Activated CD8-positive, alpha-beta T cell treated with anti-CD3 and anti-CD28 coated beads, Interleukin-2, amount 10 ng/mL, durations not matched to agents 7 days and 5 days (primary cell): ENCODE measurements at regions not wholly inside any gene's neighbourhood (a gene's known extent, or its start where the extent isn't known, plus 50 kb on each side); places are given as distances from the start of the nearest gene placed in this dataset.
A peak's percentile ranks its signal among the peaks of the same experiment; 100 is the strongest.

Source experiments
- ATAC-seq: fragments of 150-1000 bp; cut with Tn5 transposase; one replicate; pipeline ENCODE4 v1.10.0; 2021; ENCODE audit warnings: moderate library complexity
- CTCF ChIA-PET: fragments of 350-600 bp; sonication (Branson Sonifier 250); formaldehyde crosslinking; loops from one replicate; lab custom pipeline; 2021; ENCODE audit warnings: antibody characterized with exemption; lab: Charles Lee
- POLR2A ChIA-PET: fragments of 350-600 bp; sonication (Branson Sonifier 250); formaldehyde crosslinking; loops from one replicate; lab custom pipeline; 2021; ENCODE audit warnings: antibody characterized with exemption; lab: Charles Lee
- DNase-seq: peaks from one replicate; pipeline ENCODE4 v3.0.0-alpha.2; 2020
- H3K27ac Mint-ChIP-seq: one replicate; pipeline ENCODE4 v1.8.0; 2021; ENCODE audit warnings: mild to moderate bottlenecking, mixed read lengths
- H3K27me3 Mint-ChIP-seq: one replicate; pipeline ENCODE4 v1.8.0; 2021; ENCODE audit warnings: low read depth, mixed read lengths
- H3K36me3 Mint-ChIP-seq: one replicate; pipeline ENCODE4 v1.8.0; 2021; ENCODE audit warnings: low read depth, mixed read lengths
- H3K4me1 Mint-ChIP-seq: one replicate; pipeline ENCODE4 v1.8.0; 2021; ENCODE audit warnings: low read depth, mixed read lengths
- H3K4me3 Mint-ChIP-seq: one replicate; pipeline ENCODE4 v1.8.0; 2021; ENCODE audit warnings: mild to moderate bottlenecking, mixed read lengths
- H3K9me3 Mint-ChIP-seq: one replicate; pipeline ENCODE4 v1.8.0; 2022; ENCODE audit warnings: mixed read lengths; ENCODE audit not compliant: insufficient read depth

- Mint-ChIP-seq H3K4me3 (no peak overlapping the region), H3K36me3 (no peaks in the 10 kb centered on the region), H3K9me3 (no peaks in the 10 kb centered on the region), H3K4me1 (no peaks in the 10 kb centered on the region), H3K27ac (no peak overlapping the region), H3K27me3 (no peaks in the 10 kb centered on the region)
- ChIA-PET CTCF (no interaction called here), POLR2A (no interaction called here)
- DNase-seq (no peak), ATAC-seq (no peak)
Measured at GRCh38 chr11:45551191-45551713, 114.2 kb downstream of the CHST1 start.

GRCh38 chr11:45549257-45549656, 116.2 kb downstream of the CHST1 start:
- POLR2A ChIA-PET = no interaction called here
- no peak for DNase-seq
- Mint-ChIP-seq H3K4me3 (no peak overlapping the region), H3K4me1 (no peaks in the 10 kb centered on the region), H3K9me3 (no peaks in the 10 kb centered on the region), H3K36me3 (no peaks in the 10 kb centered on the region), H3K27ac (no peak overlapping the region), H3K27me3 (no peaks in the 10 kb centered on the region)
- CTCF ChIA-PET = no interaction called here
- ATAC-seq = no peak

DNA sequence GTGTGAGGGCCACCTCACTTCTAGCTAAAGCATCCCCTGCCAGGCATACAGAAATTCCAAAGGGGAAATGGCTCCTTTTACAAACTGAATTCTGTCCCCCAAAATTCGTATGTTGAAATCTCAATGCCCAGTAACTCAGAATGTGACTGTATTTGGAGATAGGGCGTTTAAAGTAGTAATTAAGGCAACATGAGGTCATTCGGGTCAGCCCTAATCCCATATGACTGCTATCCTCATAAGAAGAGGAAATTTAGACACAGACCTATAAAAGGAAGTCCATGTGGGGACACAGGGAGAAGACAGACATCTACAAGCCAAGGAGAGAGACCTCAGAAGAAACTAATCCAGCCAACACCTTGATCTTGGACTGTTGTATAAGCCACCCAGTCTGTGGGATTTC, 119.1 kb downstream of the CHST1 start:
- CTCF ChIA-PET = no interaction called here

DNA sequence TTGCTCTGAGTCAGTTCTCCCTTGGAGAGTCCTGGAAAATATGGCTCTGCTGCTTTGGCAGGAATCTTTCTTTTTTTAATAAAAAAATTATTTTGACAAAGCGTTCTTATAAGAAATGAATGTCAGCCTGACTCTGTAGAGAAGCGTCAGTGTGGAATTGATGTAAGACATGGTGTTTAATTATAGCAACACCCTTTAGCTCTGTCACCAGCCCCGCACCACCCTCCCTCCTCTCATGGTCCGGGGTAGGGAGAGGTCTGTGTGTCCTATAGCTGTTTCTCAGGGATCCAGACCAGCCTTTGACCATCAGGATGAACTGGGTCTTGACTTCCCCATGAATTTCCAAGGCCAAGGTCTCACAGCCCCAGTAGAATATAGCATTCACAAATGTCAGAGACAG, 120.6 kb downstream of the CHST1 start:
- H3K9me3 Mint-ChIP-seq = no peaks in the 10 kb centered on the region
- H3K4me1 Mint-ChIP-seq = no peaks in the 10 kb centered on the region
- ChIA-PET CTCF (interaction anchor here (1.6 kb wide), 1 partner anchor 227 kb away, joined by 4 read pairs; no protein-coding TSS in a partner anchor), POLR2A (no interaction called here)
- H3K27me3 Mint-ChIP-seq = no peaks in the 10 kb centered on the region
- ATAC-seq = no peak
- DNase-seq = no peak
- no peaks in the 10 kb centered on the region for H3K36me3 Mint-ChIP-seq
- no peak overlapping the region for H3K27ac Mint-ChIP-seq
- no peak overlapping the region for H3K4me3 Mint-ChIP-seq

More for the DNA sequence above, 119.1 kb downstream of the CHST1 start:
- Mint-ChIP-seq H3K27ac (no peak overlapping the region), H3K4me1 (no peaks in the 10 kb centered on the region), H3K36me3 (no peaks in the 10 kb centered on the region), H3K27me3 (no peaks in the 10 kb centered on the region), H3K4me3 (no peak overlapping the region), H3K9me3 (no peaks in the 10 kb centered on the region)
- ATAC-seq (no peak), DNase-seq (no peak)
- POLR2A ChIA-PET = no interaction called here

- Mint-ChIP-seq H3K27ac (no peak overlapping the region), H3K4me1 (no peaks in the 10 kb centered on the region), H3K9me3 (no peaks in the 10 kb centered on the region), H3K4me3 (no peak overlapping the region), H3K36me3 (no peaks in the 10 kb centered on the region), H3K27me3 (no peaks in the 10 kb centered on the region)
- DNase-seq (peak; percentile 33), ATAC-seq (no peak)
- POLR2A ChIA-PET = interaction anchor here (0.6 kb wide), 1 partner anchor 12 kb away, joined by 3 read pairs; no protein-coding TSS in a partner anchor
- CTCF ChIA-PET = interaction anchor here (1.6 kb wide), 1 partner anchor 228 kb away, joined by 4 read pairs; no protein-coding TSS in a partner anchor
Measured at GRCh38 chr11:45543808-45544422, 121.5 kb downstream of the CHST1 start.

GRCh38 chr11:45543081-45543480, 122.3 kb downstream of the CHST1 start:
- CTCF ChIA-PET = interaction anchor here (1.6 kb wide), 1 partner anchor 229 kb away, joined by 4 read pairs; no protein-coding TSS in a partner anchor
- no peaks in the 10 kb centered on the region for H3K36me3 Mint-ChIP-seq
- no peaks in the 10 kb centered on the region for H3K27me3 Mint-ChIP-seq
- ATAC-seq (no peak), DNase-seq (no peak)
- POLR2A ChIA-PET = no interaction called here
- no peaks in the 10 kb centered on the region for H3K4me1 Mint-ChIP-seq
- no peaks in the 10 kb centered on the region for H3K9me3 Mint-ChIP-seq
- no peak overlapping the region for H3K27ac Mint-ChIP-seq
- H3K4me3 Mint-ChIP-seq = no peak overlapping the region

DNA sequence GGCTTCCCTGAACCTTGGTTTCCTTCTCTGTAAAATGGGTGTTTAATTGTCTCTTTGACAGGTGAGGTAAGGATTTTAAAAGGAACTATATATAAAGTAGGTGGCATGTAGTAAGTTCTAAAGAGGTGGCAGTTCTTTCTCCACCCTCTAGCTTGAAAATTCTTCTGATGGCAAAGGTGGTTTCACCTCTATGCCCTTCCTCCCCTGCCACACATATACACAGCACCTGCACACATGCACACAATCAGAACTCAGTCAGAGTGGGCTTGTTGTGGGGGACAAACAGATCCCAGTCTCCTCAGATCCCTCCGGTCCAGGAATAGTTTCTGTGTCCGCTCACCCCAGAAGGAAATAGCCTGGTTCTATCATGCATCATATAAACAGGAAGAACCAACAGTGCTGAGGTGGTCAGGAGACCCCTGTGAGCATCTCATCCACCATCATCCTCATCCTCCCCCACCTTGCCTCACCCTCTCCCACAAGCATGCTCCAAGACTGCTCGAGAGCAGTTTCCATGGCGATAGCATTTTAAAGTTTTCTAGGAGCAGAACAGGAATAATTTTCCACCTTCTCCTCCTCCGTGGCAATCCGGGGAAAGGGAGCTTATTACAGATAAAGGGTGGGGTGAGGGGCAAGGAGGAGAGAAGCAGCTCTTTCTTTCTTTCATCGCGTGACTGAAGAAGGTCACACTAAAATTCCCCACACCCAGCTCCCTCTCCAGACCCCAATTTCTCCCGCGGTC, 123.6 kb downstream of the CHST1 start:
- CTCF ChIA-PET = no interaction called here
- H3K27ac Mint-ChIP-seq = no peak overlapping the region

DNA sequence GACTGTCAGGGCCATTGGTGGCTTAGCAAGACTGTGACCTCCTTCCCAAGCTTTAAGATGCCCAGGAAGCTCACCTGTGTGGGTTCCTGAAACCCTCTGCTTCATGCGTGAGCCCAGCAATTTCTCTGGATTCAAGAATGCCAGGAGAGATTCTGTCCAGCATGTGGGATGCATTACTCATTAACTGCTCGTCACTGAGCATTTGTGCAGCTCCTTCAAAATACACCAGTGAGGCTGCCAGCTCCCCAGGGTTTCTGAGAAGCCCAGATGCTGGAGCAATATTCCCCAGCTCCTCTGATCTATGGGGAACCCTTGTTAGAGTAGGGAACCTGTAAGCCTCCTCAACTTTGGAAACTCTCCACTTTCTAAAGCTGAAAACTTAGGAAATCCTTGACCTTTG, 126.5 kb downstream of the CHST1 start:
- no peaks in the 10 kb centered on the region for H3K4me1 Mint-ChIP-seq
- no peak overlapping the region for H3K4me3 Mint-ChIP-seq
- DNase-seq (no peak), ATAC-seq (no peak)
- H3K9me3 Mint-ChIP-seq = no peaks in the 10 kb centered on the region
- POLR2A ChIA-PET = no interaction called here
- H3K27ac Mint-ChIP-seq = no peak overlapping the region
- H3K27me3 Mint-ChIP-seq = no peaks in the 10 kb centered on the region
- H3K36me3 Mint-ChIP-seq = no peaks in the 10 kb centered on the region
- CTCF ChIA-PET = no interaction called here

More for the DNA sequence above, 123.6 kb downstream of the CHST1 start:
- Mint-ChIP-seq H3K27me3 (no peaks in the 10 kb centered on the region), H3K9me3 (no peaks in the 10 kb centered on the region), H3K4me3 (no peak overlapping the region), H3K4me1 (no peaks in the 10 kb centered on the region), H3K36me3 (no peaks in the 10 kb centered on the region)
- no peak for DNase-seq
- no peak for ATAC-seq
- POLR2A ChIA-PET = no interaction called here

DNA sequence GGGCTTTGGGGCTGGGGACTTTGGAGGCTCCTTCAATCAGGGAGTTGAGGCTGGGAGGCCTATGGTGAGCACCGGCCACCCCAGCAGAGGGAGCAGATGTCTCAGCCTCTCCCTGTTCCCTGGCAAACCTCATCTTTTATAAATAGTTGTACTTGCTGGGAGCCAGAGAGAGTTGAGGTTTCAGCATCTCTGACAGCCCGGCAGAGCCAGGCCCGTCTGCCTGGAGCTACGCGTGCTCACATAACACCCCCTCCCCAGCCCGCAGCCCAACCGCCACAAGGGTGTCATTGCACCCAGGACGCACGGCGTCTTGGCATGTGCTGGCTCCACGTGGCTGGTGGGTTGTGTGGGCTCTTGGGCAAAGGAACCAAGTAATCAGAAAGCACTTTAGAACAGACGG, 127.1 kb downstream of the CHST1 start:
- DNase-seq = no peak
- Mint-ChIP-seq H3K27ac (no peak overlapping the region), H3K9me3 (no peaks in the 10 kb centered on the region), H3K36me3 (no peaks in the 10 kb centered on the region), H3K27me3 (peaks cover under 1% of the 10 kb centered on the region), H3K4me1 (no peaks in the 10 kb centered on the region), H3K4me3 (no peak overlapping the region)
- ChIA-PET POLR2A (no interaction called here), CTCF (no interaction called here)
- no peak for ATAC-seq

- Mint-ChIP-seq H3K4me3 (no peak overlapping the region), H3K27ac (no peak overlapping the region), H3K4me1 (no peaks in the 10 kb centered on the region), H3K36me3 (no peaks in the 10 kb centered on the region), H3K27me3 (peaks cover 2% of the 10 kb centered on the region), H3K9me3 (no peaks in the 10 kb centered on the region)
- DNase-seq = no peak
- POLR2A ChIA-PET = no interaction called here
- ATAC-seq = no peak
- CTCF ChIA-PET = no interaction called here
Measured at GRCh38 chr11:45537614-45538013, 127.8 kb downstream of the CHST1 start.

- H3K36me3 Mint-ChIP-seq = no peaks in the 10 kb centered on the region
- DNase-seq (no peak), ATAC-seq (no peak)
- ChIA-PET POLR2A (no interaction called here), CTCF (no interaction called here)
- H3K27me3 Mint-ChIP-seq = peaks cover 2% of the 10 kb centered on the region
- H3K4me3 Mint-ChIP-seq = no peak overlapping the region
- H3K4me1 Mint-ChIP-seq = no peaks in the 10 kb centered on the region
- no peak overlapping the region for H3K27ac Mint-ChIP-seq
- H3K9me3 Mint-ChIP-seq = no peaks in the 10 kb centered on the region
Measured at GRCh38 chr11:45535033-45535432, 130.4 kb downstream of the CHST1 start.

DNA sequence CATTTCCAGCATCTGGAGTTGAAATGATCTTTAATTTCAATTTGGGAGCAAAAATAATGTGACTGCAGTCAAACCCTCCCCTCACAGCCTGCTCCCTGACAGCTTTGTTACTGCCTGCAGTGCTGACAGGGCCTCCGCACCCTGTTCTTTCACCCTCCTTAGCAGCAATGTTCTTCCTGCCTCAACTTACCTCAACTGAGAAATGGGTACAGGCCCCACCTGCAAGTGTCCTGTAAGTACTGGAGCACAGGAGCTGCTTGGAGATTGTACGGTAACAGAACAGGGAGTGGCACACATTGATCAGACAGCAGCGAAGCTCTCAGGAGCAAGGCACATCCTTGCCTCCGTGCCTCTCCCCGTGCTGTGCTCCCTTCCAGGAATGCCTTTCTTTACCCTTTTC, 131.3 kb downstream of the CHST1 start:
- no peak for DNase-seq
- CTCF ChIA-PET = no interaction called here
- Mint-ChIP-seq H3K4me3 (no peak overlapping the region), H3K36me3 (no peaks in the 10 kb centered on the region), H3K27me3 (peaks cover 2% of the 10 kb centered on the region), H3K27ac (no peak overlapping the region), H3K9me3 (no peaks in the 10 kb centered on the region), H3K4me1 (no peaks in the 10 kb centered on the region)
- POLR2A ChIA-PET = no interaction called here
- ATAC-seq = no peak
